SK-N-SH (cell line): ENCODE measurements at regions not wholly inside any gene's neighbourhood (a gene's known extent, or its start where the extent isn't known, plus 50 kb on each side); places are given as distances from the start of the nearest gene placed in this dataset.

Experiments
- CTCF ChIA-PET: fragments of 300-600, 350-600 bp; formaldehyde crosslinking; extraction: SDS; loops from one replicate; lab custom pipeline; 2021; lab: Yijun Ruan, JAX
- POLR2A ChIA-PET: fragments of 350-600 bp; sonication (Branson Sonifier 250); formaldehyde crosslinking; extraction: SDS; loops from one replicate; lab custom pipeline; 2020; ENCODE audit warnings: antibody characterized with exemption, inconsistent platforms; lab: Yijun Ruan, JAX
- DNase-seq: peaks from one replicate; pipeline ENCODE4 v3.0.0; 2012
- H2AFZ ChIP-seq: fragments of 200-600 bp; sonication (generic); 2 replicates; pipeline ENCODE4 v1.8.1; 2016; ENCODE audit warnings: antibody characterized with exemption, mild to moderate bottlenecking, low read depth
- H3F3A ChIP-seq: fragments of 200-600 bp; sonication (generic); replicated peaks from 2 replicates; pipeline ENCODE3; 2016; ENCODE audit warnings: antibody characterized with exemption, mild to moderate bottlenecking; ENCODE audit not compliant: insufficient read depth
- H3K27ac ChIP-seq, 2 experiments: fragments of 200-500 bp in 1 of 2; fragments of 200-600 bp in 1 of 2; sonication (Bioruptor generic) in 1 of 2; sonication (generic), shearing (Covaris generic) in 1 of 2; 2 replicates each; pipeline versions ENCODE4 v1.5.1 to v1.6.1; 2014 to 2016; ENCODE audit warnings: low read depth in 2 of 2, inconsistent platforms in 1 of 2, low read length in 1 of 2, mild to moderate bottlenecking in 1 of 2, mixed read lengths in 1 of 2
- H3K27me3 ChIP-seq: fragments of 200-600 bp; sonication (generic), shearing (Covaris generic); 2 replicates; pipeline ENCODE4 v1.6.1; 2016; ENCODE audit warnings: mixed run types; ENCODE audit not compliant: insufficient read depth
- H3K36me3 ChIP-seq, 2 experiments: fragments of 200-500 bp in 1 of 2; fragments of 200-600 bp in 1 of 2; sonication (Bioruptor generic) in 1 of 2; sonication (generic) in 1 of 2; replicated peaks in 1 of 2; 2 replicates each; pipeline versions ENCODE3 to v1.5.1; 2014 to 2016; ENCODE audit warnings: low read length in 1 of 2, mild to moderate bottlenecking in 1 of 2; ENCODE audit not compliant: insufficient read depth in 2 of 2, control insufficient read depth in 1 of 2
- H3K4me1 ChIP-seq, 2 experiments: fragments of 200-500 bp in 1 of 2; fragments of 200-600 bp in 1 of 2; sonication (Bioruptor generic) in 1 of 2; sonication (generic), shearing (Covaris generic) in 1 of 2; 2 replicates each; pipeline versions ENCODE4 v1.5.1 to v1.6.1; 2014 to 2016; ENCODE audit warnings: low read depth in 1 of 2, low read length in 1 of 2, mixed run types in 1 of 2; ENCODE audit not compliant: insufficient read depth in 2 of 2, control insufficient read depth in 1 of 2
- H3K4me2 ChIP-seq: fragments of 200-600 bp; sonication (generic), shearing (Covaris generic); 2 replicates; pipeline ENCODE4 v1.6.1; 2017; ENCODE audit warnings: mixed run types
- H3K4me3 ChIP-seq, 2 experiments: fragments of 200-500 bp in 1 of 2; fragments of 200-600 bp in 1 of 2; sonication (Bioruptor generic) in 1 of 2; sonication (generic), shearing (Covaris generic) in 1 of 2; 2 replicates each; pipeline versions ENCODE4 v1.5.1 to v1.8.1; 2014 to 2016; ENCODE audit warnings: low read depth in 2 of 2, inconsistent platforms in 1 of 2, low read length in 1 of 2, mild to moderate bottlenecking in 1 of 2, mixed read lengths in 1 of 2, moderate library complexity in 1 of 2
- H3K79me2 ChIP-seq: fragments of 200-600 bp; sonication (generic); 2 replicates; pipeline ENCODE4 v1.8.1; 2017; ENCODE audit warnings: mild to moderate bottlenecking; ENCODE audit not compliant: insufficient read depth
- H3K9ac ChIP-seq: fragments of 200-600 bp; sonication (generic); 2 replicates; pipeline ENCODE4 v1.6.1; 2017; ENCODE audit warnings: mixed run types
- H3K9me2 ChIP-seq: fragments of 200-600 bp; sonication (generic); 2 replicates; pipeline ENCODE4 v1.6.1; 2017; ENCODE audit warnings: mixed run types
- H3K9me3 ChIP-seq: fragments of 200-600 bp; sonication (generic); 2 replicates; pipeline ENCODE4 v1.6.1; 2017; ENCODE audit warnings: mixed run types, mild to moderate bottlenecking, moderate library complexity
- H4K20me1 ChIP-seq: fragments of 200-600 bp; sonication (generic); 2 replicates; pipeline ENCODE4 v1.6.1; 2017; ENCODE audit warnings: mild to moderate bottlenecking, mixed run types; ENCODE audit not compliant: insufficient read depth
- CHD2 ChIP-seq: fragments of 150-350 bp; IDR thresholded peaks from 2 replicates; pipeline ENCODE4 v1.6.1; 2018; ENCODE audit warnings: low read length; ENCODE audit not compliant: partially characterized antibody
- ELF1 ChIP-seq: IDR thresholded peaks from 2 replicates; pipeline ENCODE4 v1.4.0; 2012
- EP300 ChIP-seq, 2 experiments: IDR thresholded peaks; 2 replicates each; pipeline versions ENCODE4 v1.4.0 to v1.6.1; 2012; ENCODE audit warnings: borderline replicate concordance in 1 of 2, low read depth in 1 of 2, low read length in 1 of 2
- EZH2phosphoT487 ChIP-seq: fragments of 200-600 bp; sonication (generic); IDR thresholded peaks from 2 replicates; pipeline ENCODE4 v1.6.1; 2017; ENCODE audit warnings: low read depth, mixed run types, mild to moderate bottlenecking, antibody characterized with exemption, moderate library complexity, borderline replicate concordance
- FOSL2 ChIP-seq: IDR thresholded peaks from 2 replicates; pipeline ENCODE4 v1.4.0; 2012; ENCODE audit warnings: low read depth, mild to moderate bottlenecking, moderate library complexity, borderline replicate concordance
- FOXM1 ChIP-seq: IDR thresholded peaks from 2 replicates; pipeline ENCODE4 v1.4.0; 2012; ENCODE audit warnings: low read depth, mild to moderate bottlenecking
- GABPA ChIP-seq: IDR thresholded peaks from 2 replicates; pipeline ENCODE4 v1.4.0; 2012; ENCODE audit warnings: low read depth, mild to moderate bottlenecking
- GATA2 ChIP-seq: sonication (generic); formaldehyde crosslinking; IDR thresholded peaks from 2 replicates; pipeline ENCODE4 v1.5.0; 2020; ENCODE audit warnings: mild to moderate bottlenecking, missing genetic modification reagents
- JUND ChIP-seq: IDR thresholded peaks from 2 replicates; pipeline ENCODE4 v1.4.0; 2012
- MAX ChIP-seq: IDR thresholded peaks from 2 replicates; pipeline ENCODE4 v1.4.0; 2012; ENCODE audit warnings: low read depth
- MEF2A ChIP-seq: IDR thresholded peaks from 2 replicates; pipeline ENCODE4 v1.4.0; 2012; ENCODE audit warnings: low read depth, borderline replicate concordance
- MXI1 ChIP-seq: IDR thresholded peaks from 2 replicates; pipeline ENCODE4 v1.6.1; 2012; ENCODE audit warnings: mild to moderate bottlenecking, low read depth, low read length, improper control_type of control experiment
- NFIC ChIP-seq: IDR thresholded peaks from 2 replicates; pipeline ENCODE4 v1.4.0; 2012; ENCODE audit warnings: borderline replicate concordance
- NRF1 ChIP-seq: IDR thresholded peaks from 2 replicates; pipeline ENCODE4 v1.6.1; 2012; ENCODE audit warnings: low read depth, mild to moderate bottlenecking, low read length
- PBX3 ChIP-seq: IDR thresholded peaks from 2 replicates; pipeline ENCODE4; 2012
- POLR2AphosphoS5 ChIP-seq: IDR thresholded peaks from 2 replicates; pipeline ENCODE4 v1.6.1; 2012; ENCODE audit warnings: low read depth, low read length
- RAD21 ChIP-seq: IDR thresholded peaks from 2 replicates; pipeline ENCODE4 v1.6.1; 2012; ENCODE audit warnings: mild to moderate bottlenecking, low read length
- RCOR1 ChIP-seq: fragments of 150-350 bp; IDR thresholded peaks from 2 replicates; pipeline ENCODE4 v1.6.1; 2017; ENCODE audit warnings: antibody characterized with exemption, low read length
- REST ChIP-seq: IDR thresholded peaks from 2 replicates; pipeline ENCODE4 v1.6.1; 2012; ENCODE audit warnings: mild to moderate bottlenecking, low read depth, low read length, moderate library complexity
- SIN3A ChIP-seq: IDR thresholded peaks from 2 replicates; pipeline ENCODE4 v1.6.1; 2012; ENCODE audit warnings: low read depth, mild to moderate bottlenecking, low read length, moderate library complexity, borderline replicate concordance
- SMC3 ChIP-seq: IDR thresholded peaks from 2 replicates; pipeline ENCODE4 v1.6.1; 2012; ENCODE audit warnings: low read depth, low read length, improper control_type of control experiment
- TAF1 ChIP-seq: IDR thresholded peaks from 2 replicates; pipeline ENCODE4 v1.6.1; 2012; ENCODE audit warnings: low read depth, mild to moderate bottlenecking, low read length, moderate library complexity, borderline replicate concordance
- ZBTB33 ChIP-seq: IDR thresholded peaks from 2 replicates; pipeline ENCODE4 v1.4.0; 2012; ENCODE audit warnings: low read depth, borderline replicate concordance
- WGBS: methylation state at CpG from one replicate; pipeline ENCODE4 v1.1.6; 2017; ENCODE audit warnings: low lambda C conversion rate; 5-methylcytosine and 5-hydroxymethylcytosine counted together

GRCh38 chr7:20554072-20554471 is 61.4 kb upstream of the ABCB5 start:
- CTCF ChIA-PET, result interaction anchor here (0.7 to 1.3 kb wide), 3 partner anchors 10 to 700 kb away, joined by 3 to 4 read pairs (median 3); no protein-coding TSS in a partner anchor
- TF ChIP-seq POLR2AphosphoS5 (no peak), RAD21 (no peak), SIN3A (no peak), ELF1 (no peak), NRF1 (no peak), CHD2 (no peak), EP300 (IDR thresholded peaks at IDR 0.05; ENCODE audit: borderline replicate concordance in 1 of 2, low read depth in 1 of 2, low read length in 1 of 2) (no peak), FOSL2 (no peak), GABPA (no peak), RCOR1 (no peak), GATA2 (no peak), MXI1 (no peak), TAF1 (no peak), EZH2phosphoT487 (no peak), MAX (no peak), PBX3 (no peak)
- WGBS, result 27% methylated on average over 3 of the region's 3 CpGs

GRCh38 chr7:20556091-20556490 is 59.4 kb upstream of the ABCB5 start:
- Histone ChIP-seq H3K27ac (no peak overlapping the region), H3K4me3 (no peak overlapping the region), H3K9me2 (no peaks in the 10 kb centered on the region), H3K79me2 (no peaks in the 10 kb centered on the region), H4K20me1 (no peaks in the 10 kb centered on the region), H3K4me2 (no peak overlapping the region), H2AFZ (no peak overlapping the region), H3K9me3 (no peaks in the 10 kb centered on the region), H3K9ac (no peak overlapping the region), H3K36me3 (no peaks in the 10 kb centered on the region), H3K27me3 (no peaks in the 10 kb centered on the region), H3F3A (no peaks in the 10 kb centered on the region), H3K4me1 (peaks cover 0 to 14% of the 10 kb centered on the region in 2 experiments; a peak in 2 of 4 replicates)
- no peak for DNase-seq
- ChIA-PET POLR2A (no interaction called here), CTCF (interaction anchor here (2.0 kb wide), 1 partner anchor 12 kb away, joined by 8 read pairs; no protein-coding TSS in a partner anchor)
- WGBS, result 43% methylated on average over 4 of the region's 4 CpGs
- TF ChIP-seq GATA2 (no peak), JUND (no peak), SIN3A (no peak), ZBTB33 (no peak), RCOR1 (no peak), MEF2A (no peak), FOSL2 (no peak), EZH2phosphoT487 (no peak), CHD2 (no peak), REST (no peak), SMC3 (no peak), FOXM1 (no peak), NFIC (no peak), GABPA (no peak), NRF1 (no peak)

More at GRCh38 chr7:20554072-20554471, 61.4 kb upstream of the ABCB5 start:
- POLR2A ChIA-PET, result no interaction called here
- Histone ChIP-seq H3K79me2 (no peaks in the 10 kb centered on the region), H4K20me1 (no peaks in the 10 kb centered on the region), H2AFZ (no peak overlapping the region), H3K9ac (no peak overlapping the region), H3K9me3 (no peaks in the 10 kb centered on the region), H3K4me3 (no peak overlapping the region), H3F3A (no peaks in the 10 kb centered on the region), H3K27ac (no peak overlapping the region), H3K27me3 (no peaks in the 10 kb centered on the region), H3K4me1 (peaks cover 0 to 5% of the 10 kb centered on the region in 2 experiments; a peak in 2 of 4 replicates), H3K4me2 (no peak overlapping the region), H3K36me3 (no peaks in the 10 kb centered on the region), H3K9me2 (no peaks in the 10 kb centered on the region)
- no peak for DNase-seq
